ENCODE measurements at regions not wholly inside any gene's neighbourhood (a gene's known extent, or its start where the extent isn't known, plus 50 kb on each side); places are given as distances from the start of the nearest gene placed in this dataset.

- no peaks in the 10 kb centered on the region for H3K27me3 ChIP-seq
- intact Hi-C loops (cut with DNase I), result no loop called here
- no peaks in the 10 kb centered on the region for H3K9me3 ChIP-seq
- ATAC-seq (no peak), FAIRE-seq (no peak), DNase-seq (no peak)
- no peaks in the 10 kb centered on the region for H3K4me1 ChIP-seq
- H3K4me3 ChIP-seq, result no peak overlapping the region
- no peaks in the 10 kb centered on the region for H3K36me3 ChIP-seq
- no peak for TF ChIP-seq CTCF (IDR thresholded peaks at IDR 0.05)
- whole genome bisulfite sequencing, 2 donors, result 16 to 50% methylated on average over 1 of the region's 1 CpG
- no peak overlapping the region for H3K27ac ChIP-seq
Measured at GRCh38 chr1:72341661-72342060, 59.3 kb upstream of the NEGR1 start.

- no peak overlapping the region for H3K27ac ChIP-seq
- H3K4me3 ChIP-seq, result no peak overlapping the region
- intact Hi-C loops (cut with DNase I), result no loop called here
- FAIRE-seq (no peak), ATAC-seq (no peak), DNase-seq (no peak)
- no peaks in the 10 kb centered on the region for H3K27me3 ChIP-seq
- no peaks in the 10 kb centered on the region for H3K36me3 ChIP-seq
- no peak for TF ChIP-seq CTCF (IDR thresholded peaks at IDR 0.05)
- H3K9me3 ChIP-seq, result no peaks in the 10 kb centered on the region
- no peaks in the 10 kb centered on the region for H3K4me1 ChIP-seq
- 77 to 79% methylated on average over 1 of the region's 1 CpG for WGBS, 2 donors
Measured at GRCh38 chr1:72336776-72337175, 54.4 kb upstream of the NEGR1 start.

Measured in pancreas (tissue), 10 donors.